Liver (tissue), 3 donors: ENCODE measurements at regions not wholly inside any gene's neighbourhood (a gene's known extent, or its start where the extent isn't known, plus 50 kb on each side); places are given as distances from the start of the nearest gene placed in this dataset.

Experiments used
- CTCF ChIP-seq: fragments of 150-350 bp; IDR thresholded peaks from 2 replicates; pipeline ENCODE4 v1.5.1; 2017; ENCODE audit warnings: improper control_type of control experiment, low read depth, low read length; ENCODE audit not compliant: missing input control
- FOXA1 ChIP-seq: IDR thresholded peaks from 2 replicates; pipeline ENCODE4 v1.6.1; 2016; ENCODE audit warnings: antibody characterized with exemption
- GABPA ChIP-seq, 2 donors: IDR thresholded peaks in 1 of 2; conservative IDR thresholded peaks in 1 of 2; 2 replicates each; pipeline ENCODE4 v1.6.1; 2016; ENCODE audit warnings: antibody characterized with exemption in 2 of 2, mild to moderate bottlenecking in 1 of 2, moderate library complexity in 1 of 2
- HNF4A ChIP-seq, 2 donors: conservative IDR thresholded peaks; 2 replicates each; pipeline ENCODE4 v1.6.1; 2016; ENCODE audit warnings: antibody characterized with exemption in 2 of 2, mild to moderate bottlenecking in 2 of 2
- JUND ChIP-seq, 2 donors: IDR thresholded peaks; 2 replicates each; pipeline ENCODE4 v1.6.1; 2016; ENCODE audit warnings: antibody characterized with exemption in 2 of 2
- NR2F2 ChIP-seq: IDR thresholded peaks from 2 replicates; pipeline ENCODE4 v1.6.1; 2016; ENCODE audit warnings: antibody characterized with exemption
- RAD21 ChIP-seq, 2 donors: IDR thresholded peaks; 2 replicates each; pipeline ENCODE4 v1.6.1; 2016; ENCODE audit warnings: antibody characterized with exemption in 2 of 2, mild to moderate bottlenecking in 2 of 2
- REST ChIP-seq: IDR thresholded peaks from 2 replicates; pipeline ENCODE4 v1.6.1; 2016; ENCODE audit warnings: antibody characterized with exemption, mild to moderate bottlenecking
- RXRA ChIP-seq, 2 donors: IDR thresholded peaks; 2 replicates each; pipeline ENCODE4 v1.6.1; 2017 to 2018; ENCODE audit warnings: antibody characterized with exemption in 2 of 2, mild to moderate bottlenecking in 1 of 2
- SP1 ChIP-seq: IDR thresholded peaks from 2 replicates; pipeline ENCODE4 v1.6.1; 2018; ENCODE audit warnings: antibody characterized with exemption, mild to moderate bottlenecking
- TAF1 ChIP-seq: conservative IDR thresholded peaks from 2 replicates; pipeline ENCODE4 v1.6.1; 2016; ENCODE audit warnings: antibody characterized with exemption, mild to moderate bottlenecking
- YY1 ChIP-seq: IDR thresholded peaks from 2 replicates; pipeline ENCODE4 v1.6.1; 2016; ENCODE audit warnings: antibody characterized with exemption, mild to moderate bottlenecking
- TF ChIP-seq, protein P1 (sequence below): IDR thresholded peaks from 2 replicates; pipeline ENCODE4 v1.6.1; 2016; ENCODE audit warnings: antibody characterized with exemption
- donor health status: healthy.
- donor health status: healthy.

GRCh38 chr17:52995147-52995546 is 827.6 kb upstream of the KIF2B start:
- TF ChIP-seq CTCF = no peak
- TF ChIP-seq RAD21 (IDR thresholded peaks at IDR 0.05) = no peak
- no peak for TF ChIP-seq HNF4A (conservative IDR thresholded peaks at IDR 0.05)
- no peak for TF ChIP-seq NR2F2
- no peak for TF ChIP-seq TAF1
- no peak for TF ChIP-seq GABPA (IDR thresholded peaks at IDR 0.05 in 1 of 2, conservative IDR thresholded peaks at IDR 0.05 in 1 of 2)
- TF ChIP-seq SP1 = no peak
- TF ChIP-seq JUND (IDR thresholded peaks at IDR 0.05) = no peak
- TF ChIP-seq YY1 = no peak
- no peak for TF ChIP-seq REST
- TF ChIP-seq, protein P1, sequence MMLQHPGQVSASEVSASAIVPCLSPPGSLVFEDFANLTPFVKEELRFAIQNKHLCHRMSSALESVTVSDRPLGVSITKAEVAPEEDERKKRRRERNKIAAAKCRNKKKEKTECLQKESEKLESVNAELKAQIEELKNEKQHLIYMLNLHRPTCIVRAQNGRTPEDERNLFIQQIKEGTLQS = no peak
- no peak for TF ChIP-seq RXRA (IDR thresholded peaks at IDR 0.05)
- no peak for TF ChIP-seq FOXA1
